ENCODE measurements at regions not wholly inside any gene's neighbourhood (a gene's known extent, or its start where the extent isn't known, plus 50 kb on each side); places are given as distances from the start of the nearest gene placed in this dataset.

DNA sequence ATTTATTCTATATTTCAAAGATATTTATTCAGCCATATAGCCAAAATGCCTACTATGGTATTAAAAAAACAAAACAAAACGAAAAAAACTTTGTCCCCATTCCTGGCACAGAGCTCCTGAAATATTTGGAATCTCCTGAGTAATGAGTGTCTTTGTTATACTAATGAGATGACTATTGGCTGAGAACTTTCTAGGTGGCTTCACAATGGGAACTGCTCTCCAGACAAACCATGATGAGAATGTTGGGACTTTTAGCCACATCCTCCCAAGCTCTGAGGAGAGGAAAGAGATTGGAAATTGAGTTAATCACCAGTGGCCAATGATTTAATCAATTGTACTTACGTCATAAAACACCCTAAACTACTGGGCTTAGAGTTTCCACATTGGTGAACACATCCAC is 631.8 kb upstream of the SETBP1 start:
- TF ChIP-seq CTCF (IDR thresholded peaks at IDR 0.05; ENCODE audit: insufficient read depth, low read depth, low read length) (no peak), EZH2 (IDR thresholded peaks at IDR 0.05; ENCODE audit: insufficient read depth, low read length) (no peak)
- no peak overlapping the region for H3K27ac Mint-ChIP-seq (ENCODE audit: unreplicated experiment)
- Histone ChIP-seq H3K36me3 (ENCODE audit: insufficient read depth, low read length) (no peaks in the 10 kb centered on the region), H2AFZ (ENCODE audit: low read depth, low read length) (no peak overlapping the region), H3K27ac (ENCODE audit: low read depth, low read length) (no peak overlapping the region), H3K4me1 (ENCODE audit: insufficient read depth, low read length) (no peaks in the 10 kb centered on the region), H3K27me3 (ENCODE audit: insufficient read depth, low read length) (no peaks in the 10 kb centered on the region), H3K4me2 (ENCODE audit: low read length) (no peak overlapping the region), H3K4me3 (ENCODE audit: insufficient read depth, low read depth, low read length) (no peak overlapping the region), H3K79me2 (ENCODE audit: insufficient read depth, low read length) (no peaks in the 10 kb centered on the region), H4K20me1 (ENCODE audit: insufficient read depth, low read length) (no peaks in the 10 kb centered on the region), H3K9me3 (ENCODE audit: insufficient read depth, low read depth, low read length) (no peaks in the 10 kb centered on the region), H3K9ac (ENCODE audit: low read length) (no peak overlapping the region)
- no peak overlapping the region for H3K4me3 Mint-ChIP-seq (ENCODE audit: unreplicated experiment)
- H3K27me3 Mint-ChIP-seq (ENCODE audit: low read depth, unreplicated experiment) = no peaks in the 10 kb centered on the region
- no peaks in the 10 kb centered on the region for H3K9me3 Mint-ChIP-seq (ENCODE audit: unreplicated experiment)
- no peak for DNase-seq (ENCODE audit: low read depth)
- no peaks in the 10 kb centered on the region for H3K4me1 Mint-ChIP-seq (ENCODE audit: low read depth, unreplicated experiment)
- H3K36me3 Mint-ChIP-seq (ENCODE audit: low read depth, unreplicated experiment) = no peaks in the 10 kb centered on the region
- no peak for FAIRE-seq

- no peaks in the 10 kb centered on the region for H3K4me1 ChIP-seq (ENCODE audit: insufficient read depth, low read length)
- H3K79me2 ChIP-seq (ENCODE audit: insufficient read depth, low read length) = no peaks in the 10 kb centered on the region
- H3K36me3 ChIP-seq (ENCODE audit: insufficient read depth, low read length) = no peaks in the 10 kb centered on the region
- no peak overlapping the region for H3K9ac ChIP-seq (ENCODE audit: low read length)
- no peaks in the 10 kb centered on the region for H3K4me1 Mint-ChIP-seq (ENCODE audit: low read depth, unreplicated experiment)
- H3K27ac Mint-ChIP-seq (ENCODE audit: unreplicated experiment) = no peak overlapping the region
- H2AFZ ChIP-seq (ENCODE audit: low read depth, low read length) = no peak overlapping the region
- no peak overlapping the region for H3K4me3 ChIP-seq (ENCODE audit: insufficient read depth, low read depth, low read length)
- no peaks in the 10 kb centered on the region for H3K9me3 Mint-ChIP-seq (ENCODE audit: unreplicated experiment)
- no peak for FAIRE-seq
- no peaks in the 10 kb centered on the region for H3K36me3 Mint-ChIP-seq (ENCODE audit: low read depth, unreplicated experiment)
- no peak overlapping the region for H3K4me3 Mint-ChIP-seq (ENCODE audit: unreplicated experiment)
- H3K4me2 ChIP-seq (ENCODE audit: low read length) = no peak overlapping the region
- H3K27ac ChIP-seq (ENCODE audit: low read depth, low read length) = no peak overlapping the region
- no peaks in the 10 kb centered on the region for H3K27me3 ChIP-seq (ENCODE audit: insufficient read depth, low read length)
- H4K20me1 ChIP-seq (ENCODE audit: insufficient read depth, low read length) = no peaks in the 10 kb centered on the region
- TF ChIP-seq CTCF (IDR thresholded peaks at IDR 0.05; ENCODE audit: insufficient read depth, low read depth, low read length) (no peak), EZH2 (IDR thresholded peaks at IDR 0.05; ENCODE audit: insufficient read depth, low read length) (no peak)
- no peaks in the 10 kb centered on the region for H3K9me3 ChIP-seq (ENCODE audit: insufficient read depth, low read depth, low read length)
- H3K27me3 Mint-ChIP-seq (ENCODE audit: low read depth, unreplicated experiment) = no peaks in the 10 kb centered on the region
- DNase-seq (ENCODE audit: low read depth) = no peak
These were observed 629.7 kb upstream of the SETBP1 start for GRCh38 chr18:44051026-44051425.

GRCh38 chr18:44054514-44054913 is 626.2 kb upstream of the SETBP1 start:
- Histone ChIP-seq H4K20me1 (ENCODE audit: insufficient read depth, low read length) (no peaks in the 10 kb centered on the region), H3K27me3 (ENCODE audit: insufficient read depth, low read length) (no peaks in the 10 kb centered on the region), H3K4me3 (ENCODE audit: insufficient read depth, low read depth, low read length) (no peak overlapping the region), H3K79me2 (ENCODE audit: insufficient read depth, low read length) (no peaks in the 10 kb centered on the region), H3K4me1 (ENCODE audit: insufficient read depth, low read length) (no peaks in the 10 kb centered on the region), H3K9ac (ENCODE audit: low read length) (no peak overlapping the region), H3K36me3 (ENCODE audit: insufficient read depth, low read length) (no peaks in the 10 kb centered on the region), H3K9me3 (ENCODE audit: insufficient read depth, low read depth, low read length) (no peaks in the 10 kb centered on the region), H3K4me2 (ENCODE audit: low read length) (no peak overlapping the region), H3K27ac (ENCODE audit: low read depth, low read length) (no peak overlapping the region), H2AFZ (ENCODE audit: low read depth, low read length) (no peak overlapping the region)
- H3K36me3 Mint-ChIP-seq (ENCODE audit: low read depth, unreplicated experiment) = no peaks in the 10 kb centered on the region
- no peaks in the 10 kb centered on the region for H3K4me1 Mint-ChIP-seq (ENCODE audit: low read depth, unreplicated experiment)
- H3K4me3 Mint-ChIP-seq (ENCODE audit: unreplicated experiment) = no peak overlapping the region
- no peak overlapping the region for H3K27ac Mint-ChIP-seq (ENCODE audit: unreplicated experiment)
- no peak for FAIRE-seq
- no peaks in the 10 kb centered on the region for H3K27me3 Mint-ChIP-seq (ENCODE audit: low read depth, unreplicated experiment)
- no peak for DNase-seq (ENCODE audit: low read depth)
- TF ChIP-seq CTCF (IDR thresholded peaks at IDR 0.05; ENCODE audit: insufficient read depth, low read depth, low read length) = no peak
- no peak for TF ChIP-seq EZH2 (IDR thresholded peaks at IDR 0.05; ENCODE audit: insufficient read depth, low read length)
- no peaks in the 10 kb centered on the region for H3K9me3 Mint-ChIP-seq (ENCODE audit: unreplicated experiment)
